ENCODE measurements at regions not wholly inside any gene's neighbourhood (a gene's known extent, or its start where the extent isn't known, plus 50 kb on each side); places are given as distances from the start of the nearest gene placed in this dataset.

GRCh38 chr5:125181955-125182354 lies 435.5 kb upstream of the ZNF608 start:
- TF ChIP-seq CTCF (conservative IDR thresholded peaks at IDR 0.05; ENCODE audit: low read depth, low read length), result no peak

GRCh38 chr5:125185740-125186139 lies 439.3 kb upstream of the ZNF608 start:
- no peak for TF ChIP-seq CTCF (conservative IDR thresholded peaks at IDR 0.05; ENCODE audit: low read depth, low read length)
- no peak overlapping the region for H3K4me3 ChIP-seq (ENCODE audit: low read depth, low read length)
- DNase-seq (ENCODE audit: low read depth), result no peak

More at GRCh38 chr5:125181955-125182354, 435.5 kb upstream of the ZNF608 start:
- no peak overlapping the region for H3K4me3 ChIP-seq (ENCODE audit: low read depth, low read length)
- no peak for DNase-seq (ENCODE audit: low read depth)

GRCh38 chr5:125186911-125187375 lies 440.5 kb upstream of the ZNF608 start:
- no peak for DNase-seq (ENCODE audit: low read depth)
- no peak overlapping the region for H3K4me3 ChIP-seq (ENCODE audit: low read depth, low read length)
- no peak for TF ChIP-seq CTCF (conservative IDR thresholded peaks at IDR 0.05; ENCODE audit: low read depth, low read length)

- no peak overlapping the region for H3K4me3 ChIP-seq (ENCODE audit: low read depth, low read length)
- TF ChIP-seq CTCF (conservative IDR thresholded peaks at IDR 0.05; ENCODE audit: low read depth, low read length), result no peak
- DNase-seq (ENCODE audit: low read depth), result no peak
Measured at GRCh38 chr5:125189531-125189941, 443.1 kb upstream of the ZNF608 start.

- DNase-seq (ENCODE audit: low read depth), result no peak
- H3K4me3 ChIP-seq (ENCODE audit: low read depth, low read length), result no peak overlapping the region
- no peak for TF ChIP-seq CTCF (conservative IDR thresholded peaks at IDR 0.05; ENCODE audit: low read depth, low read length)
Measured at GRCh38 chr5:125190232-125191087, 444.0 kb upstream of the ZNF608 start.

- no peak overlapping the region for H3K4me3 ChIP-seq (ENCODE audit: low read depth, low read length)
- no peak for TF ChIP-seq CTCF (conservative IDR thresholded peaks at IDR 0.05; ENCODE audit: low read depth, low read length)
- DNase-seq (ENCODE audit: low read depth), result no peak
Measured at GRCh38 chr5:125194883-125195282, 448.4 kb upstream of the ZNF608 start.
